ENCODE measurements at regions not wholly inside any gene's neighbourhood (a gene's known extent, or its start where the extent isn't known, plus 50 kb on each side); places are given as distances from the start of the nearest gene placed in this dataset.
"Not testable (repeated sequence)": the region's sequence is repeated elsewhere in the genome, so short reads cannot be mapped to it uniquely, and the experiment has no call there.

GRCh38 chr12:9364224-9365176 lies 156.3 kb upstream of the PZP start:
- peak; percentile 88 for DNase-seq
- no peak overlapping the region for H4K5ac ChIP-seq (ENCODE audit: low read length)
- H2BK120ac ChIP-seq (ENCODE audit: low read depth, low read length), result no peak overlapping the region
- H3K23ac ChIP-seq (ENCODE audit: low read length), result no peak overlapping the region
- H3K9ac ChIP-seq (ENCODE audit: low read length), result peak overlapping the region; percentile 45
- no peak overlapping the region for H3K4me3 ChIP-seq (ENCODE audit: low read length)
- H3K4me2 ChIP-seq (ENCODE audit: low read length), result no peak overlapping the region
- H3K79me1 ChIP-seq (ENCODE audit: low read length), result no peaks in the 10 kb centered on the region
- no peak overlapping the region for H2BK5ac ChIP-seq (ENCODE audit: low read length)
- peak overlapping the region; percentile 61 for H3K56ac ChIP-seq (ENCODE audit: low read length)
- no peaks in the 10 kb centered on the region for H3K79me2 ChIP-seq (ENCODE audit: control insufficient read depth, insufficient read depth, low read length)
- no peak overlapping the region for H4K8ac ChIP-seq (ENCODE audit: low read depth, low read length)
- no peak overlapping the region for H2AK5ac ChIP-seq (ENCODE audit: low read length)
- H3K27ac ChIP-seq (ENCODE audit: low read depth, low read length), result no peak overlapping the region
- peaks cover 6% of the 10 kb centered on the region for H3K4me1 ChIP-seq (ENCODE audit: control insufficient read depth, low read depth, low read length)
- H3K36me3 ChIP-seq (ENCODE audit: control insufficient read depth, insufficient read depth, low read length), result no peaks in the 10 kb centered on the region
- no CpG with 5 or more reads among the region's 13 CpGs for WGBS (ENCODE audit: extremely low coverage, insufficient coverage, low lambda C conversion rate)
- no peak overlapping the region for H3K4ac ChIP-seq (ENCODE audit: low read depth, low read length)
- no peaks in the 10 kb centered on the region for H3K27me3 ChIP-seq (ENCODE audit: insufficient read depth, low read length, poor library complexity)
- no peak overlapping the region for H2BK15ac ChIP-seq (replicated peaks; ENCODE audit: low read depth)
- H3K18ac ChIP-seq (ENCODE audit: low read length), result no peak overlapping the region

- no peaks in the 10 kb centered on the region for H3K36me3 ChIP-seq (ENCODE audit: control insufficient read depth, insufficient read depth, low read length)
Measured at GRCh38 chr12:9363145-9363544, 154.9 kb upstream of the PZP start.

GRCh38 chr12:9361879-9362326 lies 153.7 kb upstream of the PZP start:
- no peak overlapping the region for H3K56ac ChIP-seq (ENCODE audit: low read length)
- no peak overlapping the region for H2BK5ac ChIP-seq (ENCODE audit: low read length)
- H3K79me2 ChIP-seq (ENCODE audit: control insufficient read depth, insufficient read depth, low read length), result no peaks in the 10 kb centered on the region
- H3K9ac ChIP-seq (ENCODE audit: low read length), result no peak overlapping the region
- H3K27ac ChIP-seq (ENCODE audit: low read depth, low read length), result no peak overlapping the region
- H3K4ac ChIP-seq (ENCODE audit: low read depth, low read length), result no peak overlapping the region
- H3K27me3 ChIP-seq (ENCODE audit: insufficient read depth, low read length, poor library complexity), result no peaks in the 10 kb centered on the region
- no peak overlapping the region for H3K23ac ChIP-seq (ENCODE audit: low read length)
- H3K79me1 ChIP-seq (ENCODE audit: low read length), result no peaks in the 10 kb centered on the region
- no peak overlapping the region for H4K8ac ChIP-seq (ENCODE audit: low read depth, low read length)
- no peak overlapping the region for H3K4me3 ChIP-seq (ENCODE audit: low read length)
- no CpG with 5 or more reads among the region's 12 CpGs for WGBS (ENCODE audit: extremely low coverage, insufficient coverage, low lambda C conversion rate)
- H2AK5ac ChIP-seq (ENCODE audit: low read length), result no peak overlapping the region
- DNase-seq, result no peak
- H3K18ac ChIP-seq (ENCODE audit: low read length), result no peak overlapping the region
- no peaks in the 10 kb centered on the region for H3K36me3 ChIP-seq (ENCODE audit: control insufficient read depth, insufficient read depth, low read length)
- no peak overlapping the region for H2BK120ac ChIP-seq (ENCODE audit: low read depth, low read length)
- no peak overlapping the region for H4K5ac ChIP-seq (ENCODE audit: low read length)
- H2BK15ac ChIP-seq (replicated peaks; ENCODE audit: low read depth), result no peak overlapping the region
- H3K4me1 ChIP-seq (ENCODE audit: control insufficient read depth, low read depth, low read length), result peaks cover 6% of the 10 kb centered on the region
- no peak overlapping the region for H3K4me2 ChIP-seq (ENCODE audit: low read length)

More at GRCh38 chr12:9363145-9363544, 154.9 kb upstream of the PZP start:
- Histone ChIP-seq H3K27me3 (ENCODE audit: insufficient read depth, low read length, poor library complexity) (no peaks in the 10 kb centered on the region), H3K9ac (ENCODE audit: low read length) (no peak overlapping the region), H3K23ac (ENCODE audit: low read length) (no peak overlapping the region), H3K79me1 (ENCODE audit: low read length) (no peaks in the 10 kb centered on the region), H3K27ac (ENCODE audit: low read depth, low read length) (no peak overlapping the region), H3K4ac (ENCODE audit: low read depth, low read length) (no peak overlapping the region), H3K4me2 (ENCODE audit: low read length) (no peak overlapping the region), H3K56ac (ENCODE audit: low read length) (no peak overlapping the region), H4K5ac (ENCODE audit: low read length) (no peak overlapping the region), H2BK120ac (ENCODE audit: low read depth, low read length) (no peak overlapping the region), H2BK15ac (replicated peaks; ENCODE audit: low read depth) (no peak overlapping the region), H3K4me3 (ENCODE audit: low read length) (no peak overlapping the region), H2AK5ac (ENCODE audit: low read length) (no peak overlapping the region), H3K79me2 (ENCODE audit: control insufficient read depth, insufficient read depth, low read length) (no peaks in the 10 kb centered on the region), H3K18ac (ENCODE audit: low read length) (no peak overlapping the region), H3K4me1 (ENCODE audit: control insufficient read depth, low read depth, low read length) (peaks cover 6% of the 10 kb centered on the region), H2BK5ac (ENCODE audit: low read length) (no peak overlapping the region), H4K8ac (ENCODE audit: low read depth, low read length) (no peak overlapping the region)
- no CpG with 5 or more reads among the region's 6 CpGs for whole genome bisulfite sequencing (ENCODE audit: extremely low coverage, insufficient coverage, low lambda C conversion rate)
- peak; percentile 22 for DNase-seq

GRCh38 chr12:9354009-9354754 lies 146.0 kb upstream of the PZP start:
- H3K27me3 ChIP-seq (ENCODE audit: insufficient read depth, low read length, poor library complexity); H3K4me3 ChIP-seq (ENCODE audit: low read length); H4K5ac ChIP-seq (ENCODE audit: low read length); H3K23ac ChIP-seq (ENCODE audit: low read length); H2BK15ac ChIP-seq (replicated peaks; ENCODE audit: low read depth); H2BK5ac ChIP-seq (ENCODE audit: low read length); H2AK5ac ChIP-seq (ENCODE audit: low read length); H3K4me1 ChIP-seq (ENCODE audit: control insufficient read depth, low read depth, low read length); H3K4me2 ChIP-seq (ENCODE audit: low read length); H3K36me3 ChIP-seq (ENCODE audit: control insufficient read depth, insufficient read depth, low read length); DNase-seq; H3K27ac ChIP-seq (ENCODE audit: low read depth, low read length); H4K8ac ChIP-seq (ENCODE audit: low read depth, low read length); H3K4ac ChIP-seq (ENCODE audit: low read depth, low read length); H3K18ac ChIP-seq (ENCODE audit: low read length); H3K79me1 ChIP-seq (ENCODE audit: low read length); H3K9ac ChIP-seq (ENCODE audit: low read length); H3K56ac ChIP-seq (ENCODE audit: low read length); H3K79me2 ChIP-seq (ENCODE audit: control insufficient read depth, insufficient read depth, low read length); H2BK120ac ChIP-seq (ENCODE audit: low read depth, low read length): not testable (repeated sequence)
- WGBS (ENCODE audit: extremely low coverage, insufficient coverage, low lambda C conversion rate), result no CpG with 5 or more reads among the region's 4 CpGs

GRCh38 chr12:9351136-9351535 lies 142.9 kb upstream of the PZP start:
- Histone ChIP-seq H3K23ac (ENCODE audit: low read length) (no peak overlapping the region), H3K4me1 (ENCODE audit: control insufficient read depth, low read depth, low read length) (no peaks in the 10 kb centered on the region), H3K79me1 (ENCODE audit: low read length) (no peaks in the 10 kb centered on the region), H2BK5ac (ENCODE audit: low read length) (no peak overlapping the region), H3K4me3 (ENCODE audit: low read length) (no peak overlapping the region), H3K79me2 (ENCODE audit: control insufficient read depth, insufficient read depth, low read length) (no peaks in the 10 kb centered on the region), H3K36me3 (ENCODE audit: control insufficient read depth, insufficient read depth, low read length) (no peaks in the 10 kb centered on the region), H3K9ac (ENCODE audit: low read length) (no peak overlapping the region), H3K56ac (ENCODE audit: low read length) (no peak overlapping the region), H2BK15ac (replicated peaks; ENCODE audit: low read depth) (no peak overlapping the region), H4K8ac (ENCODE audit: low read depth, low read length) (no peak overlapping the region), H3K18ac (ENCODE audit: low read length) (no peak overlapping the region), H3K27me3 (ENCODE audit: insufficient read depth, low read length, poor library complexity) (no peaks in the 10 kb centered on the region), H2AK5ac (ENCODE audit: low read length) (no peak overlapping the region), H3K4me2 (ENCODE audit: low read length) (no peak overlapping the region), H3K4ac (ENCODE audit: low read depth, low read length) (no peak overlapping the region), H3K27ac (ENCODE audit: low read depth, low read length) (no peak overlapping the region), H4K5ac (ENCODE audit: low read length) (no peak overlapping the region), H2BK120ac (ENCODE audit: low read depth, low read length) (no peak overlapping the region)
- no peak for DNase-seq
- WGBS (ENCODE audit: extremely low coverage, insufficient coverage, low lambda C conversion rate), result no CpG with 5 or more reads among the region's 2 CpGs
